HCT116 (cell line): ENCODE measurements at regions not wholly inside any gene's neighbourhood (a gene's known extent, or its start where the extent isn't known, plus 50 kb on each side); places are given as distances from the start of the nearest gene placed in this dataset.

Source experiments
- ATAC-seq: fragments of 200-7000 bp; cut with Tn5 transposase; 2 replicates; pipeline ENCODE4 v1.9.1; 2020; ENCODE audit warnings: mild to moderate bottlenecking, moderate library complexity
- BruUV-seq: library from RNA; stranded (reverse); fragments of 400-500 nt; replicated peaks from 2 replicates; lab custom pipeline; 2021; lab: Mats Ljungman, UMichigan
- CTCF ChIA-PET: fragments of 300-600 bp; sonication (Branson Sonifier 250); formaldehyde crosslinking; loops from one replicate; lab custom pipeline; 2021; ENCODE audit warnings: antibody characterized with exemption; lab: Charles Lee
- POLR2A ChIA-PET: fragments of 300-600, 350-600 bp; sonication (Branson Sonifier 250); formaldehyde crosslinking; loops from one replicate; lab custom pipeline; 2021; ENCODE audit warnings: antibody characterized with exemption; lab: Charles Lee
- RAD21 ChIA-PET, 2 experiments: fragments of 300-600 bp; sonication (Branson Sonifier 250); formaldehyde crosslinking; loops; one replicate each; lab custom pipeline; 2023; ENCODE audit warnings: low total read pairs in 2 of 2; ENCODE audit not compliant: uncharacterized antibody in 2 of 2, unreplicated experiment in 2 of 2, low non-redundant PET in 1 of 2; lab: Charles Lee
- DNase-seq: peaks from one replicate; pipeline ENCODE4 v3.0.0-alpha.2; 2010; ENCODE audit warnings: low read depth, low spot score
- H2AFZ ChIP-seq: fragments of 200-600 bp; shearing (Covaris generic), sonication (generic); 2 replicates; pipeline ENCODE4 v1.6.1; 2017; ENCODE audit warnings: low read depth, mixed run types, mixed read lengths, antibody characterized with exemption, low read length; ENCODE audit not compliant: poor library complexity, severe bottlenecking
- H3K27ac ChIP-seq: 2 replicates; pipeline ENCODE4 v1.5.1; 2012; ENCODE audit warnings: low read depth, low read length
- H3K27me3 ChIP-seq: fragments of 200-600 bp; sonication (generic); 2 replicates; pipeline ENCODE4 v1.6.1; 2016; ENCODE audit warnings: mixed run types, low read length, mixed read lengths; ENCODE audit not compliant: insufficient read depth
- H3K36me3 ChIP-seq, 2 experiments: fragments of 200-500 bp in 1 of 2; fragments of 200-600 bp in 1 of 2; sonication (Bioruptor generic) in 1 of 2; sonication (generic) in 1 of 2; 2 replicates each; pipeline versions ENCODE4 v1.5.1 to v1.6.1; 2014 to 2016; ENCODE audit warnings: low read length in 2 of 2, inconsistent platforms in 1 of 2, mixed read lengths in 1 of 2, mixed run types in 1 of 2; ENCODE audit not compliant: insufficient read depth in 2 of 2, control insufficient read depth in 1 of 2
- H3K4me1 ChIP-seq, 2 experiments: fragments of 200-600 bp in 1 of 2; sonication (generic) in 1 of 2; 2 replicates each; pipeline versions ENCODE4 v1.5.1 to v1.6.1; 2012 to 2017; ENCODE audit warnings: low read length in 2 of 2, inconsistent platforms in 1 of 2, mild to moderate bottlenecking in 1 of 2, mixed read lengths in 1 of 2, mixed run types in 1 of 2, moderate library complexity in 1 of 2; ENCODE audit not compliant: insufficient read depth in 2 of 2, control insufficient read depth in 1 of 2
- H3K4me2 ChIP-seq: fragments of 200-600 bp; sonication (generic); 2 replicates; pipeline ENCODE4 v1.6.1; 2017; ENCODE audit warnings: mixed run types, low read length, mixed read lengths
- H3K4me3 ChIP-seq, 2 experiments: fragments of 200-600 bp in 1 of 2; sonication (generic) in 1 of 2; replicated peaks in 1 of 2; 2 replicates each; pipeline ENCODE4 v1.5.1; 2011 to 2016; ENCODE audit warnings: low read length in 2 of 2, control low read depth in 1 of 2, low read depth in 1 of 2, mild to moderate bottlenecking in 1 of 2, mixed read lengths in 1 of 2, mixed run types in 1 of 2
- H3K79me2 ChIP-seq: fragments of 200-600 bp; sonication (generic); 2 replicates; pipeline ENCODE4 v1.6.1; 2017; ENCODE audit warnings: mild to moderate bottlenecking, mixed run types, low read length, moderate library complexity, mixed read lengths; ENCODE audit not compliant: insufficient read depth
- H3K9ac ChIP-seq: fragments of 200-600 bp; sonication (generic); 2 replicates; pipeline ENCODE4 v1.6.1; 2016; ENCODE audit warnings: low read length, mixed read lengths
- H3K9me2 ChIP-seq: fragments of 200-600 bp; sonication (generic), shearing (Covaris generic); 2 replicates; pipeline ENCODE4 v1.6.1; 2017; ENCODE audit warnings: mixed run types, mild to moderate bottlenecking, moderate library complexity; ENCODE audit not compliant: insufficient read depth
- H3K9me3 ChIP-seq, 2 experiments: fragments of 200-500 bp in 1 of 2; fragments of 200-600 bp in 1 of 2; sonication (Bioruptor generic) in 1 of 2; sonication (generic) in 1 of 2; 2 replicates each; pipeline ENCODE4 v1.6.1; 2014 to 2017; ENCODE audit warnings: low read length in 2 of 2, mixed read lengths in 2 of 2, inconsistent platforms in 1 of 2, low read depth in 1 of 2, mild to moderate bottlenecking in 1 of 2, mixed run types in 1 of 2, moderate library complexity in 1 of 2; ENCODE audit not compliant: control insufficient read depth in 1 of 2, insufficient read depth in 1 of 2
- H4K20me1 ChIP-seq: fragments of 200-600 bp; sonication (generic), shearing (Covaris generic); 2 replicates; pipeline ENCODE4 v1.6.1; 2017; ENCODE audit warnings: mixed run types, mild to moderate bottlenecking, moderate library complexity; ENCODE audit not compliant: insufficient read depth
- CTCF ChIP-seq, 3 experiments: fragments of 200-600 bp in 1 of 3; sonication (generic) in 1 of 3; IDR thresholded peaks in 2 of 3; conservative IDR thresholded peaks in 1 of 3; 2 replicates each; pipeline ENCODE4 v1.5.1; 2012 to 2017; ENCODE audit warnings: low read depth in 2 of 3, low read length in 2 of 3, antibody characterized with exemption in 1 of 3, borderline replicate concordance in 1 of 3, control low read depth in 1 of 3, mild to moderate bottlenecking in 1 of 3, mixed read lengths in 1 of 3, mixed run types in 1 of 3, moderate library complexity in 1 of 3; ENCODE audit not compliant: insufficient read depth in 1 of 3
- REST ChIP-seq: IDR thresholded peaks from 2 replicates; pipeline ENCODE4 v1.6.1; 2012; ENCODE audit warnings: low read depth
- SIN3A ChIP-seq: IDR thresholded peaks from 2 replicates; pipeline ENCODE4 v1.6.1; 2012; ENCODE audit warnings: low read depth
- ZBTB33 ChIP-seq: IDR thresholded peaks from 2 replicates; pipeline ENCODE4 v1.6.1; 2011; ENCODE audit warnings: mild to moderate bottlenecking, low read length, moderate library complexity; ENCODE audit not compliant: insufficient replicate concordance; ENCODE audit errors: extremely low read depth
- intact Hi-C: fragments of 100-400 bp; cut with micrococcal nuclease; formaldehyde crosslinking; loops from 2 replicates; pipeline ENCODE4 v1.10.0; 2022

- TF ChIP-seq SIN3A = no peak
- TF ChIP-seq ZBTB33 = no peak
- TF ChIP-seq REST = no peak
Observed at GRCh38 chr2:199524689-199525574, 67.2 kb upstream of the SATB2 start (continued).

GRCh38 chr2:199509403-199509802 lies 51.7 kb upstream of the SATB2 start:
- Histone ChIP-seq H3K9ac (no peak overlapping the region), H3K4me2 (no peak overlapping the region), H3K4me1 (no peaks in the 10 kb centered on the region), H2AFZ (no peak overlapping the region), H3K9me2 (no peaks in the 10 kb centered on the region), H3K36me3 (no peaks in the 10 kb centered on the region), H3K4me3 (no peak overlapping the region), H3K27ac (no peak overlapping the region), H3K79me2 (no peaks in the 10 kb centered on the region), H4K20me1 (no peaks in the 10 kb centered on the region), H3K27me3 (0 out of 2 replicates have a peak, but pooled peaks cover 4% of the 10 kb centered on the region), H3K9me3 (no peaks in the 10 kb centered on the region)
- CTCF ChIA-PET = no interaction called here
- RAD21 ChIA-PET = no interaction called here
- no peak for ATAC-seq
- no TSS peak for BruUV-seq
- no peak for TF ChIP-seq CTCF (IDR thresholded peaks at IDR 0.05 in 2 of 3, conservative IDR thresholded peaks at IDR 0.05 in 1 of 3; ENCODE audit: borderline replicate concordance in 1 of 3, insufficient read depth in 1 of 3, low read depth in 2 of 3, low read length in 2 of 3)
- intact Hi-C loops = no loop called here
- POLR2A ChIA-PET = no interaction called here
- DNase-seq = no peak
